HG03571 (cell line): ENCODE measurements at regions not wholly inside any gene's neighbourhood (a gene's known extent, or its start where the extent isn't known, plus 50 kb on each side); places are given as distances from the start of the nearest gene placed in this dataset.

Source experiments
- ATAC-seq: cut with Tn5 transposase; IDR thresholded peaks from one replicate; pipeline ENCODE4 v1.9.1; 2021; ENCODE audit not compliant: unreplicated experiment

- ATAC-seq: no peak
These were observed 394.3 kb downstream of the FOXO1 start for GRCh38 chr13:40271931-40272775.

GRCh38 chr13:40272776-40273139 is 393.7 kb downstream of the FOXO1 start:
- ATAC-seq: no peak

- ATAC-seq: no peak
These were observed 393.0 kb downstream of the FOXO1 start for GRCh38 chr13:40273253-40274025.

- no peak for ATAC-seq
These were observed 392.3 kb downstream of the FOXO1 start for GRCh38 chr13:40274103-40274502.

GRCh38 chr13:40275155-40275554 is 391.3 kb downstream of the FOXO1 start:
- no peak for ATAC-seq

- ATAC-seq: no peak
These were observed 390.8 kb downstream of the FOXO1 start for GRCh38 chr13:40275636-40276035.

GRCh38 chr13:40283666-40284065 is 382.8 kb downstream of the FOXO1 start:
- no peak for ATAC-seq

GRCh38 chr13:40285634-40286033 is 380.8 kb downstream of the FOXO1 start:
- no peak for ATAC-seq

- ATAC-seq: no peak
These were observed 379.0 kb downstream of the FOXO1 start for GRCh38 chr13:40287428-40287827.

- no peak for ATAC-seq
These were observed 378.2 kb downstream of the FOXO1 start for GRCh38 chr13:40288259-40288658.

GRCh38 chr13:40290758-40291157 is 375.7 kb downstream of the FOXO1 start:
- no peak for ATAC-seq

GRCh38 chr13:40292108-40292507 is 374.3 kb downstream of the FOXO1 start:
- no peak for ATAC-seq

- no peak for ATAC-seq
These were observed 373.9 kb downstream of the FOXO1 start for GRCh38 chr13:40292536-40292935.

- ATAC-seq: no peak
These were observed 364.1 kb downstream of the FOXO1 start for GRCh38 chr13:40302351-40302750.

GRCh38 chr13:40304391-40304790 is 362.1 kb downstream of the FOXO1 start:
- no peak for ATAC-seq

GRCh38 chr13:40306817-40307216 is 359.6 kb downstream of the FOXO1 start:
- no peak for ATAC-seq

- ATAC-seq: no peak
These were observed 356.6 kb downstream of the FOXO1 start for GRCh38 chr13:40309881-40310280.

- ATAC-seq: no peak
These were observed 354.9 kb downstream of the FOXO1 start for GRCh38 chr13:40311356-40312101.

GRCh38 chr13:40313269-40314200 is 352.9 kb downstream of the FOXO1 start:
- ATAC-seq: no peak

GRCh38 chr13:40315416-40316064 is 350.9 kb downstream of the FOXO1 start:
- ATAC-seq: no peak
